Fibroblast of pulmonary artery (primary cell): ENCODE measurements at regions not wholly inside any gene's neighbourhood (a gene's known extent, or its start where the extent isn't known, plus 50 kb on each side); places are given as distances from the start of the nearest gene placed in this dataset.

Experiments used
- DNase-seq: peaks from one replicate; pipeline ENCODE4 v3.0.0-alpha.2; 2010; ENCODE audit warnings: low read depth
- H3K4me3 ChIP-seq: replicated peaks from 2 replicates; pipeline ENCODE4 v1.5.1; 2011; ENCODE audit warnings: low read depth, mild to moderate bottlenecking, control low read depth, low read length, moderate library complexity
- TF ChIP-seq, protein P1 (sequence below): IDR thresholded peaks from 2 replicates; pipeline ENCODE4 v1.5.1; 2011; ENCODE audit warnings: mild to moderate bottlenecking, control low read depth, low read length, inconsistent platforms; ENCODE audit errors: missing control alignments

DNA sequence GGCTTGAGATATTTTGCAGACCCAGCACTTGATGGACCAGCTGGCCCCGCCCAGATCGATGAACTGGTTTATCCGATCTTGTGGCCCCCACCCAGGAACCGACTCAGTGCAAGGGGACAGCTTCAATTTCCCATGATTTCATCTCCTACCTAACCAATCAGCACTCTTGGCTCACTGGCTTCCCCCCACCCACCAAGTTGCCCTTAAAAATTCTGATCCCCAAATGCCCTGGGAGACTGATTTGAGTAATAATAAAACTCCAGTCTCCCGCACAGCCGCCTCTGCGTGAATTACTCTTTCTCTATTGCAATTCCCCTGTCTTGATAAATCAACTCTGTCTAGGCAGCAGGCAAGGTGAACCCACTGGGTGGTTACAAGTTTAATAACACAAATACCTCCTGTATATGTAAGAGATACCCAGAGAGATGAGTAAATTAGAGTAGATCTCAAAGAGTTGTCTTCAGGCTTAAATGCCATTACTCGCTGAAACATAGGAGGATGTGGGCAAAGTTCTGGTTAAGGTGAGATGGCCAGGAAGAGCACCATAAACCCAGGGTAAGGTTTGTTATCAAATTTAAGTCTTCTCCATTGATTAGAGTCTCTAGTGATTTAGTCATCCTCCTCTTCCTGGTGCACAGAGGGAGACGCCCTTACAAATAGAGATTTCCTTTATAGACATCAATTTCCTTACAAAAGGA lies 222.8 kb downstream of the ARL4C start:
- no peak overlapping the region for H3K4me3 ChIP-seq
- DNase-seq, result no peak
- TF ChIP-seq, protein P1, sequence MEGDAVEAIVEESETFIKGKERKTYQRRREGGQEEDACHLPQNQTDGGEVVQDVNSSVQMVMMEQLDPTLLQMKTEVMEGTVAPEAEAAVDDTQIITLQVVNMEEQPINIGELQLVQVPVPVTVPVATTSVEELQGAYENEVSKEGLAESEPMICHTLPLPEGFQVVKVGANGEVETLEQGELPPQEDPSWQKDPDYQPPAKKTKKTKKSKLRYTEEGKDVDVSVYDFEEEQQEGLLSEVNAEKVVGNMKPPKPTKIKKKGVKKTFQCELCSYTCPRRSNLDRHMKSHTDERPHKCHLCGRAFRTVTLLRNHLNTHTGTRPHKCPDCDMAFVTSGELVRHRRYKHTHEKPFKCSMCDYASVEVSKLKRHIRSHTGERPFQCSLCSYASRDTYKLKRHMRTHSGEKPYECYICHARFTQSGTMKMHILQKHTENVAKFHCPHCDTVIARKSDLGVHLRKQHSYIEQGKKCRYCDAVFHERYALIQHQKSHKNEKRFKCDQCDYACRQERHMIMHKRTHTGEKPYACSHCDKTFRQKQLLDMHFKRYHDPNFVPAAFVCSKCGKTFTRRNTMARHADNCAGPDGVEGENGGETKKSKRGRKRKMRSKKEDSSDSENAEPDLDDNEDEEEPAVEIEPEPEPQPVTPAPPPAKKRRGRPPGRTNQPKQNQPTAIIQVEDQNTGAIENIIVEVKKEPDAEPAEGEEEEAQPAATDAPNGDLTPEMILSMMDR, result no peak

DNA sequence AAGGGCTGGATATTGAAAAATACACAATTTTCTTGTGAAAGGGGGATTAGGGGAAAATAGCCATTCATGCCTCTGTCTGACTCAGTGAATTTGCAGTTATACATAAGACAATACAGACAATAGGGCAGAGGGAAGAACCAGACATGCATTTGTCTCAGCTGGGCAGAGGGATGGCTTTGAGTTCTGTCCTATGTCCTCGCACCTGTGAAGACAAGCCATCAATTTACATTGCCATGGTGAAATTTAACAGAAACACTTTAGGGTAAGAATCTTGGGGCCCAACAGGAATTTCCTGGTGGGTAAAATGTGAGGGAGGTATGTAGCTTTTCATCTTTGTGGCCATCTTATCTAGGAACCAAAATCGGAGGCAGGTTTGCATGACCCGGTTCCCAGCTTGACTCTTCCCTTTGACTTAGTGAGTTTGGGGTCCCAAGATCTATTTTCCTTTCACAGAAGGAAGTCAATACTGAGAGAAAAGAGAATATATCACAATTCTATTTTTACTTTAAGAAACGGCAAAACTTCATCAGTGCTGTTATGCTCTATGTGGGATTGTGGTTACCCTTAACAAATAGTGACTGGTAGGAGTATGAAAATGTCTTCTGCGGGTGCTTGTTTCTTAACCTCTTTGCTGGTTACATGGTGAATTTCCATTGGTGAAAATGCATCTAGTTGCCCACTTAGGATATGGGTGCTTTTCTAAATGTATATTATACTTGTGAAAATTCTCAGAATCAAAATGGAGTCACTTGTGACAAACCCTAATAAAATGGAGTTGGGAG lies 221.8 kb downstream of the SPP2 start:
- TF ChIP-seq, protein P1, result no peak
- no peak for DNase-seq
- no peak overlapping the region for H3K4me3 ChIP-seq

DNA sequence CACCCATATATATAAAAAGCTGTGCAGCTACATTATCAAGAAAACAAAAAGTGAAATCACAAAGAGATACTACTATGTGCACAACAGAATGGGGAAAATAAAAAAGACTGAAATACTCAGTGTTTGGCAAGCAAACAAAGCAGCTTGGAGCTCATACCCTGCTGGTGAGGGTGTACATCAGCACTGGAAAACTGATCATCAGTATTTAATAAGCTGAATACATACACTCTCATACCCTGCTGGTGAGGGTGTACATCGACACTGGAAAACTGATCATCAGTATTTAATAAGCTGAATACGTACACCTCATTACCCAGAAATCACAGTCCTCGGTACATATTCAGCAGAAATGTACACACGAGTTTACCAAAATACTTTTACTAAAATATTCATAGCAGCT lies 220.8 kb downstream of the SPP2 start:
- TF ChIP-seq, protein P1, result no peak
- H3K4me3 ChIP-seq, result no peak overlapping the region
- DNase-seq, result no peak

DNA sequence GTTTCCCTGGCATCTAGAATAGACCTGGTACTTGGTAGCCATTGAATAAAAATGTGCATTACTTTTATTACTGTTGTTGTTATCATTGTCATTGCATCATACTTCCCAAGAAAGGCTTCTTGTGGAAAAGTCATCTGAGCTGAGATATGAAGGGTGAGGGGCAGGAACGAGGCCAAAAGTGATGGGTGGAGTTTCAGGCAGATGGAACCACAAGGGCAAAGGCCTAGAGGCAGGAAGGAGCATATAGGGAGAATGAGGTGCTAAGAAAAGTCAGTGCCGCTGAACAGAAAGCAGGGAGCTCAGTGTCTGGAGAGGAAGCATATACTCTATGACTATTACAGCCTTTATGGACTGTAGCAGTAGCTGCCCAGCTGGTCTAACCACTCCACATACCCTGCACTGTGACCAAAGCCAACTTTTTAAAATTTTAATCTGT lies 219.3 kb downstream of the SPP2 start:
- no peak overlapping the region for H3K4me3 ChIP-seq
- peak; percentile 64 for DNase-seq
- TF ChIP-seq, protein P1, result no peak

DNA sequence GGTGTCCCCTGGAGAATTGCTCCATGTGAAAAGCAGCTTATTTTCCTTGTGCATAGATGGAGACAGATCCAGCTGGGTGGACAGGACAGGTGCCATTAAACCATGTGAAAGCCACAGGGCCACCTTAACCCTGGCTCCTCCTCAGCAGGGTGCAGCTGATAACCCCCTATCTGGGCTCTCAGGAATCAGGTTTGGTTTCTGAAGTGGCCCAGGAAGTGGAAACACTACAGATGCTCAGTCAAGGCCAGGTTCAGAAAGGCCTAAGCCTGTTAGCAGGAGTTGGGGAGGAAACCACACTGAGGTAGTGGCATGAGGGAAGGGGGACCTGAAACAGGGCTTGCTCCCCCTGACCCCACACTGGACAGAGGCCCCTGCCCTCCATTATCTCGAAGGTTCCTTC lies 217.0 kb downstream of the SPP2 start:
- TF ChIP-seq, protein P1, result no peak
- no peak overlapping the region for H3K4me3 ChIP-seq
- DNase-seq, result no peak

DNA sequence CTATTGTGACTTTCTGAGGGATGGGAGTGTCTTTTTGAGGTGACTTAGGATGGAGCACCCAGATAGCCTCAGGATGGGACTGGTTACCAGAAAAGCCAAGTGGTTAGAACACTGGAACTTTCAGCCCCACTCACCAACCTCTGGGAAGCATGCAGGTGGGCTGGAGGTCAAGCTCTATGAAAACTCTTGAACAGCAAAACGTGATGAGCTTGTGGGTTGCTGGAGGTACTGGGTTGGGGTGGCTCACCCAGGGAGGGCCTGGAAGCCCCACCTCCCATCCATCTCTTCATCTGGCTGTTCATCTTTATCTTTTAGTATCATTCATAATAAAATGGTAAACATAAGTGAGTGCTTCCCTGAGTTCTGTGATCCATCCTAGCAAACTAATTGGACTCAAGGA lies 216.4 kb downstream of the SPP2 start:
- H3K4me3 ChIP-seq, result no peak overlapping the region
- TF ChIP-seq, protein P1, result no peak
- no peak for DNase-seq

DNA sequence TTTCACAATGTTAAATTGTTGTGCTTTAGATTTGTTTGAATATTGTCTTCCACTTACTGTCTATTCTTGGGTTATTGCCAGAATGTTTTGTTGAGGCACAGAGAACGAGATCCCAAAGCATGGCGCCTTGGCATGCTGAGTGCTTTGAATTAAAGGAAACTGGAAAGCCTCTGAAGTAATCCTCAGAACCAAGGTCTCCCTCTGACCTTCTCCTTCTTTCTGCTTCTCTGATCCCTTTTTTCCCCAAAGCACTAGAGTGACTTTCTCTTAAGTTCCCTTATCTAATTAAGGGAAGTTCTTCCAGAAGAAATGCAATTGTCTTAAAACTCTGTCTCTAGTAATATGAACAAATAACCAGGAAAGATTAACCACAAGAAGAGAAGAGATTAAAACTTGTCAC lies 214.7 kb downstream of the SPP2 start:
- DNase-seq, result no peak
- TF ChIP-seq, protein P1, result no peak
- H3K4me3 ChIP-seq, result no peak overlapping the region
